Mesothelial cell of epicardium (in vitro differentiated cells): ENCODE measurements at regions not wholly inside any gene's neighbourhood (a gene's known extent, or its start where the extent isn't known, plus 50 kb on each side); places are given as distances from the start of the nearest gene placed in this dataset.

Source experiments
- DNase-seq, 2 experiments: peaks; one replicate each; pipeline ENCODE4 v3.0.0; 2021; ENCODE audit warnings: low spot score in 2 of 2; ENCODE audit not compliant: unreplicated experiment in 2 of 2
- H3K27ac Mint-ChIP-seq: 2 replicates; pipeline ENCODE4 v1.8.0; 2021; ENCODE audit warnings: mixed read lengths
- H3K27me3 Mint-ChIP-seq: 2 replicates; pipeline ENCODE4 v1.8.0; 2021; ENCODE audit warnings: low read depth, mixed read lengths
- H3K36me3 Mint-ChIP-seq: 2 replicates; pipeline ENCODE4 v1.8.0; 2021; ENCODE audit warnings: mixed read lengths
- H3K4me1 Mint-ChIP-seq: 2 replicates; pipeline ENCODE4 v1.8.0; 2021; ENCODE audit warnings: mixed read lengths
- H3K4me3 Mint-ChIP-seq: 2 replicates; pipeline ENCODE4 v1.8.0; 2021; ENCODE audit warnings: mild to moderate bottlenecking, moderate library complexity, mixed read lengths
- H3K9me3 Mint-ChIP-seq: 2 replicates; pipeline ENCODE4 v1.8.0; 2021; ENCODE audit warnings: mixed read lengths
- TF ChIP-seq, protein P1 (sequence below): fragments of 200-600 bp; sonication (generic); IDR thresholded peaks from one replicate; pipeline ENCODE4 v1.5.0; 2021; ENCODE audit warnings: antibody characterized with exemption; ENCODE audit not compliant: unreplicated experiment

GRCh38 chr4:177079327-177079726, 230.3 kb upstream of the NEIL3 start:
- Mint-ChIP-seq H3K27me3 (no peaks in the 10 kb centered on the region), H3K27ac (no peak overlapping the region), H3K9me3 (no peaks in the 10 kb centered on the region), H3K4me1 (peaks cover 18% of the 10 kb centered on the region), H3K36me3 (no peaks in the 10 kb centered on the region), H3K4me3 (no peak overlapping the region)
- no peak for DNase-seq
- TF ChIP-seq, protein P1, sequence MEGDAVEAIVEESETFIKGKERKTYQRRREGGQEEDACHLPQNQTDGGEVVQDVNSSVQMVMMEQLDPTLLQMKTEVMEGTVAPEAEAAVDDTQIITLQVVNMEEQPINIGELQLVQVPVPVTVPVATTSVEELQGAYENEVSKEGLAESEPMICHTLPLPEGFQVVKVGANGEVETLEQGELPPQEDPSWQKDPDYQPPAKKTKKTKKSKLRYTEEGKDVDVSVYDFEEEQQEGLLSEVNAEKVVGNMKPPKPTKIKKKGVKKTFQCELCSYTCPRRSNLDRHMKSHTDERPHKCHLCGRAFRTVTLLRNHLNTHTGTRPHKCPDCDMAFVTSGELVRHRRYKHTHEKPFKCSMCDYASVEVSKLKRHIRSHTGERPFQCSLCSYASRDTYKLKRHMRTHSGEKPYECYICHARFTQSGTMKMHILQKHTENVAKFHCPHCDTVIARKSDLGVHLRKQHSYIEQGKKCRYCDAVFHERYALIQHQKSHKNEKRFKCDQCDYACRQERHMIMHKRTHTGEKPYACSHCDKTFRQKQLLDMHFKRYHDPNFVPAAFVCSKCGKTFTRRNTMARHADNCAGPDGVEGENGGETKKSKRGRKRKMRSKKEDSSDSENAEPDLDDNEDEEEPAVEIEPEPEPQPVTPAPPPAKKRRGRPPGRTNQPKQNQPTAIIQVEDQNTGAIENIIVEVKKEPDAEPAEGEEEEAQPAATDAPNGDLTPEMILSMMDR = no peak

- DNase-seq = no peak
- Mint-ChIP-seq H3K27ac (no peak overlapping the region), H3K9me3 (peaks cover 4% of the 10 kb centered on the region), H3K36me3 (no peaks in the 10 kb centered on the region), H3K4me1 (peaks cover 18% of the 10 kb centered on the region), H3K27me3 (no peaks in the 10 kb centered on the region), H3K4me3 (no peak overlapping the region)
- TF ChIP-seq, protein P1 = no peak
Measured at GRCh38 chr4:177080388-177080787, 229.3 kb upstream of the NEIL3 start.

- Mint-ChIP-seq H3K36me3 (no peaks in the 10 kb centered on the region), H3K27ac (no peak overlapping the region), H3K4me1 (peaks cover 18% of the 10 kb centered on the region), H3K4me3 (no peak overlapping the region), H3K9me3 (peaks cover 4% of the 10 kb centered on the region), H3K27me3 (peaks cover 6% of the 10 kb centered on the region)
- DNase-seq = no peak
- TF ChIP-seq, protein P1 = no peak
Measured at GRCh38 chr4:177087060-177087459, 222.6 kb upstream of the NEIL3 start.

DNA sequence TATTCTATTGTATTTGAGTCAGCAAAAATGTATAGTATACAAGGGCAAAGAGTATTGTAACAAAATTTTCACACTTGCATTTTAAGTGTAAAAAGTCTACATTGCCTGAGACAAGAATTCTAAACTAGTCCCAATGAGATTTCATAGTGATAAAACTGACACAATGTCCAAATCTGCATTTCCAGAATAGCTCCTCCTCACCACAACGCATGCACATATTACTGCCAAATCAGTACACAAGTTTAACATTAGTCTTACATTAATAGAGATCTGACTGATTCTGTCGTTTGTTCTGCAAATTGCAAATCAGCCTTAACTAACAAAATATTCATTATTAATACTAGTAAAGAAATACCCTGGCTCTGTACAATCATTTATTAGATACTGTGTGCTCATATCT, 222.2 kb upstream of the NEIL3 start:
- TF ChIP-seq, protein P1 = no peak
- no peak overlapping the region for H3K4me3 Mint-ChIP-seq
- H3K27ac Mint-ChIP-seq = no peak overlapping the region
- no peak for DNase-seq
- H3K4me1 Mint-ChIP-seq = peaks cover 18% of the 10 kb centered on the region
- H3K27me3 Mint-ChIP-seq = peaks cover 6% of the 10 kb centered on the region
- peaks cover 4% of the 10 kb centered on the region for H3K9me3 Mint-ChIP-seq
- H3K36me3 Mint-ChIP-seq = no peaks in the 10 kb centered on the region

- H3K4me1 Mint-ChIP-seq = peaks cover 18% of the 10 kb centered on the region
- no peaks in the 10 kb centered on the region for H3K9me3 Mint-ChIP-seq
- DNase-seq = no peak
- no peak overlapping the region for H3K27ac Mint-ChIP-seq
- H3K36me3 Mint-ChIP-seq = no peaks in the 10 kb centered on the region
- peaks cover 6% of the 10 kb centered on the region for H3K27me3 Mint-ChIP-seq
- TF ChIP-seq, protein P1 = no peak
- H3K4me3 Mint-ChIP-seq = no peak overlapping the region
Measured at GRCh38 chr4:177091515-177091914, 218.2 kb upstream of the NEIL3 start.

DNA sequence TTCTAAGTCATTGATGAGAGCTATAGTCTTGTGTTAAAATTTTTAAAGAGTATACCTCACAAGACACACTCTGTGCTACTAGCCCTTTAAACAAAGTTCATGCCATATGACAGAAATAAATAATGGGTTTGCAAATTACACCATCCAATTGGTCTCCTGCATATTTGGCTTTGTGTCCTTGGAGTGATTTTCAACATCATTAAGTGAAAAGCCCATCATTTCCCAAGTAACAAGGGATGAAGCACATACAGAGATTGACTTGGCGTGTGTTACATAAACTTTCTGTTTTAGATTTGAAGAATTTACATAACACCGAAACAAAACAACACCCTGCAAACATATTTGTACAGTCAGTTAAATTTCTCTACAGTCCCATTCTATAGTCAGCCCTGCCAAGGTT, 216.9 kb upstream of the NEIL3 start:
- Mint-ChIP-seq H3K27me3 (peaks cover 6% of the 10 kb centered on the region), H3K36me3 (no peaks in the 10 kb centered on the region)

More for the DNA sequence above, 216.9 kb upstream of the NEIL3 start:
- Mint-ChIP-seq H3K4me1 (peaks cover 19% of the 10 kb centered on the region), H3K27ac (no peak overlapping the region), H3K4me3 (no peak overlapping the region), H3K9me3 (no peaks in the 10 kb centered on the region)
- DNase-seq = no peak
- TF ChIP-seq, protein P1 = no peak
